GM21737 (cell line): ENCODE measurements at regions not wholly inside any gene's neighbourhood (a gene's known extent, or its start where the extent isn't known, plus 50 kb on each side); places are given as distances from the start of the nearest gene placed in this dataset.
"Not testable (repeated sequence)": the region's sequence is repeated elsewhere in the genome, so short reads cannot be mapped to it uniquely, and the experiment has no call there.

Source experiments
- ATAC-seq: cut with Tn5 transposase; IDR thresholded peaks from one replicate; pipeline ENCODE4 v1.9.1; 2021; ENCODE audit warnings: mild to moderate bottlenecking, moderate library complexity; ENCODE audit not compliant: unreplicated experiment

DNA sequence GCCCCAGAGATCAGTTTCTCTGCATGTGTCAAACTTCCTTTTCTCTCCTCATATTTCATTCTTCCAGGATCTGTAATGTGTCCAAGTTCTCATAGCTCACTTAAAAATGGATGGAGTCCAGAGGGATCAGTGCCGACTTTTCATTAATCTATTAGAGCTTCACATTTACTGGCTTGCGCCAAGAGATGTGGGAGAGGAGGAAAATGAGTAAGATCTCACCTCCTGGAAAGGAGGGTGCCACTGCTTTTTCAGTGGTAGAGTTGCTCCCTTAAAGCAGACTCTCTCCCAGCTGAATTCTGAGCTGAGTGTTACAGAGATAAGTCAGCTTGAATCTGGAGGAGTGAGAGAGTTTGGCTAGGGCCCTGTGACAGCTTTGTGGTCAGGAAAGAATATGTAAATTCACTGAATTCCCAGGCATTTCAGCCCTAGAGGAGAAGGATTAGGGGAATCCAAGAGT lies 175.9 kb downstream of the SOX4 start:
- ATAC-seq = no peak

DNA sequence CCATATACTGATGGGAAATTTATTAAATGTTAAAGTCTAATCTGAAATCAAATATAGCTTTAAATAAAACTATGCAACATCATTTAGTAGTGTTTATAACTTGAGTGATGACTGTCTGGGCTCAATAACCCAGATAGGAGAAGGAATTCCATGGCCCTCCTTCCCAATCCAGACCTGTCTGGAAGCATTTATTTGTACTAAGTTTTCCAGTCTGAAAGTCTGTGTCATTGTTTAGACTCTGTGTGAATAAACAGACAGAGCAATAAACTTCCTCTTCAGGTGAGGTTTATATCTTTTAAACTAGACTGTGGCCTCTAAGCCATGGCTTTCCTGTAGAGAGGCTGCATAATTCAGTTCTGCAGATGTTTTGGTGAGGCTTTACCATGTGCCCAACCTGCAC lies 176.4 kb downstream of the SOX4 start:
- no peak for ATAC-seq

DNA sequence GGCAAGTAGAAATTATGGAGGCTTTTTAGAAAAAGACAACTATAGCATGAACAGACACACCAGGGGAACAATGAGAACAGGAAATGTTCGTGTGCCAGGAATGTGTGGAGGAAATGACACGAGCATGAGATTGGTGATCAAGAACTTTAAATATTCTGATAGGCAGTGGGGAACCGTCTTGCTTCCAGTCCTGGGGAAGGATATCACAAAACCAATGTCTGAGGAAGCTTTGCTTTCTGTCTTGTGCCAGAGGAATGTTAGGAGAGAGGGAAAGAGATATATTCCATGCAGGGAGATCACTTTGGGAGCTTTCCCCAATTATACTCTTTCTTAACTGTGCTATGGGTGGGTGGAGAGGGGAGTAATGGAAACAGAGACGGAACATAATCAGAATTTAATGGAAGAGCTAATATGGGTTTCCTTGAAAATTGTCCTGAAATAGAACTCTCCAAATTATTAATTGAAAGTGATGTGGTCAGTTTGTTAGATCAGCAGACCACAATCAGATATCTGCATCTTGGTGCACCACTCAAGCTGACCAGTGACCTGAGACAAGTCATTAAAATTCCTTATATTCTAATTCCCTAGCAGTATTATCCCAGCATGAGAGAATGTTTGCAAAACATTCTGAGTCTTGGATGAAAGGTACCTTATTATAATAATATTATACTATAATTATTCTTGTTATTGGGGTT lies 178.2 kb downstream of the SOX4 start:
- no peak for ATAC-seq

DNA sequence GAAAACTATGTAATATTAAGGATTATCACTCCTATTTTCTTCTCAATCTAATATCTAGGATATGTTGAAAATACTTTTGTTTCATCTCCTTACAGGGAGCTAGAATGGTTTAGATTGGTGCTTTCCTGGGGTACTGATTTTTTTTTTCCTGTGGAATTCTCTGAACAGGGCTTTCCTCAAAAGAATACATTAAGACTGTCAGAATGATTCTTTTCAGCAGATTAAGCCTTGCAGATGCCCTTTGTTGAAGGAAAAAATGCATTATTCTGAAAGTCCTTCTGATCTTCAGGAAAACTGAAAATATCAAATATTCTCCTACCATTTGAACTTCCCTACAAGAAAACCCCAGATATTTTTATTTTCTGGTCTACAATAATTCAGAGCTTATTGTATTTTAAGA lies 178.9 kb downstream of the SOX4 start:
- ATAC-seq = no peak

DNA sequence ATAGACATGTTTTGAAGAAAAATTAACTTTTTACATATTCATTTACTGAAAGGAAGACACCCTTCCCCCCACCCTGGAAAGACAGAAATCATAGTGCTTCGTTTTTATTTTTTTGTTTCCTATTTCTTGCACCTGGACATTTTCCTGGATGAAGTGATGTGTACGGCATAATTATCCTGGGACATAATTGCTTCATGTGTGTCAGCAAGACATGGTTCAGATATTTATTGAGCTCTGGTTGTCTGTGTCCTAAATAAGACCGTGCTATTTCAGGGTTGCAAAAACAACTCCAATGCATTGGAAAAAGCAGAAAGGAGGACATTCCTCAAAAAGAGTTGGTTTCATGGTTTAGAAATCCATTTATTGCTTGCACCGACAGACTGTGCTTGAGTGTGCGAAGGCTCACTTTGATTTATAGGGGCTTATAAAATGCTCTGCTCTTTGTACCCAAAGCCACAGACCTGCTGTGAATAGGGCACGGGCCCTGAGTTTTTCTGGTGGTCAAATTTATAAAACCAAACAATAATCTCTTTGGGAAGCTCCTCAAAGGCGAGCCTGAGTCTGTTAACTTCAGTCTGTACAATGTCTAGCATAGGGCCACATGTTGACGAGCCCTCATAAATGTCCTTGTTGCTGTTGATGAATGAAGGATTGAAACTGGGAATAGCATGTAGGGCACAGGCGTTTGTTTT lies 179.5 kb downstream of the SOX4 start:
- no peak for ATAC-seq

DNA sequence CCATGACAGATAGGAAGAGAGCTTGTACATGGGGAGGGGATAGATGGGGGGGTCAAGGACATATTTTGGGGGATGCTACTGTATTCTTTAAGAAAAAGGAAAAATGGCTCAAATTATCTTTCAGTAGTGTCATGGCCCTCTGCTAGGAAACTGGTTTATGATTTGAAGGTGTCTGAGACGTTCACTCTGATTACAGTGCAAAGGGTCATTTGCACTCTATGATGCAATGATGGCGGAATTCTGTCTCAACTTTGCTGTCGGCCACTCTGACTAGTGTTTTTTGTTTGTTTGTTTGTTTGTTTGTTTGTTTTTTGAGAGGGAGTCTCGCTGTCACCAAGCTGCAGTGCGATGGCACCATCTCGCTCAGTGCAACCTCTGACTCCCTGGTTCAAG lies 180.0 kb downstream of the SOX4 start:
- ATAC-seq = no peak

DNA sequence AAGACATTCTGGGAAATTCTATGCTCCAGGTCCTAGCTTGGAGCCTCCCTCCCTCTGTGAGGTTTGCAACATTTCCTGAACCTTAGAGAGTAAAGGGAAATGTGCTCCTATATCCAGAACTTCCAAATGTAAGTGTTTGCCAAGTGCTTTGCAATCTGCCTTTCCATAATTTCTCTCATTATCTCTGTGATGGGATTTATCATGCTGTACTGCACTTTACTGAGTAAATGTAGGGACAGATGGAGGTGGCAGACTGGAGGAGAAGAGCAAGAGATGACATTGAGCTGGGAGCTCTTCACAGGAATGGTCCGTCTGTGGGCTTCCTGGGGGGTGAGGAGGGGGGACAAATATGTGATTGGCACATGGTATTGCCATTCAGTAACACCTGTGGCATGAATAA lies 184.3 kb downstream of the SOX4 start:
- ATAC-seq = no peak

DNA sequence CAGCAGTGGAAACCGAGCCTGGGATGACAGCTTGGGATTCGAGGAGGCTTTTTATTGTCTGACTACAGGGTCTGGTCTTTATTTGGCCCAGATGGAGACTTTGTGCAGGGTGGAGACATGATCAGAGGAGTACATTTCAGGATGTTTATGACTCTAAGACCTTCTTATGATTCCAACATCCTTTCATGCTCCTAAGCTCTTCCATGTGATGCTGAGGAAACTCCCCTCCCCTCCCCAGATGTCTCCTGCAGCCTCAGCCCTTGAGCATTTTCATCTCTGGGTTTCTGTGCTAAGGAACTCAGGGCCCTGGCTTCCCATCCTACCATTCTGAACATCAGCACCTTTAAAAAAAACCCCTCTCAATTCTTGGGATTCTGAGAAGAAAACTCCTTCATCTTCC lies 186.6 kb downstream of the SOX4 start:
- no peak for ATAC-seq

DNA sequence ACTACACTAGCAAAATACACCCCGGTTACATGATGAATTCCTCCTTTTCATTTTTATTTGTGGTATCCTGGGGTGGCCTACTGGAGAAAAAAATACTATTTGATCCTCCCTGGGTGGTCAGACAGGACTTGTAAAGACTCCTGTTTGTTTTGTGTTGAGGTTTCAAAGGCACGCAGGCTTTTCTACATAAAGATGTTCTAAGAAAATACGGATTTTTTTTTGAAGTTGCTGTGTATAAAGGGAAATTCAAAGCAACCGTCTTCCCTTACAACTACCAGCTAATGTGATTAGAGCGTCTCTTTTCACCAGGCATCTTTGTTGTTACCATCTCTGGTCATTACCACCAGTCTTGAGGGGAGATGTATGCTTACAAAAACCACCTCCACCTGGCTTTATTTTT lies 187.1 kb downstream of the SOX4 start:
- ATAC-seq = no peak

DNA sequence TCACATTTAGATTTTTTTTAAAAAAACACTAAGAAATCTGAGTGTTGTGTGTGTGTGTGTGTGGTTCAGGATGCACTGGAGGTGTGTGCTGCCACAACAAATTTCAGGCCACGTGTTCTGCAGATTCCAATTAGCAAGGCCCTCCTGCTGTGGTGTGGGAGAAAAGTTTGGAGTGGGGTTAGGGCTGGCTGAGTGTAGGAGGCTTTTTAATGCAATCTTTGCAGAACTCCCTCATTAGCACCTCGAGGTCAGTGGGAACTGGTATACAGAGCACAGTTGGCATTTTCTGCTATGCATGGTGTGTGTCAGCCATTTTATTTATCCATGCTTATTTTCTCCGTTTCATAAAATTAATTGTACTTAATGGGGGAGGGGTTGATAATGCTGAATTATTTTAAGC lies 187.6 kb downstream of the SOX4 start:
- ATAC-seq = no peak

DNA sequence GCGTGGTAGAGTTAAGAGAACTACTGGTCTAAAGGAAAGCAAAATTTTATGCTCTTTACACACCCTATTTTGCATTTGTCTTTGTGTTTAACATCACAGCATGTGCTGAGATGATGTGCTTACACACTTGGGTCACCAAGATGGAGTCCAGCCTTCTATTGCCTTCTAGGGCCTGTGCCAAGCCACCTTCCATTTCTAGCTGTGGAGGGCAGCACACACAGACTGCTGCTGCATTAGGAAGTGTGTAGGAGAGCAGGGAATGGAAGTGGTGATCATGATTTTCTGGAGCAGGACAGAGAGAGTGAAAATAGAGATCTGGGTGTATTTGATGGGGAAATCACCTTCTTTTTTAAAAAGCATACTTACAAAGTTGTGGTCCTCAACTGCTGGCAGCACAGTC lies 191.6 kb downstream of the SOX4 start:
- ATAC-seq = no peak

DNA sequence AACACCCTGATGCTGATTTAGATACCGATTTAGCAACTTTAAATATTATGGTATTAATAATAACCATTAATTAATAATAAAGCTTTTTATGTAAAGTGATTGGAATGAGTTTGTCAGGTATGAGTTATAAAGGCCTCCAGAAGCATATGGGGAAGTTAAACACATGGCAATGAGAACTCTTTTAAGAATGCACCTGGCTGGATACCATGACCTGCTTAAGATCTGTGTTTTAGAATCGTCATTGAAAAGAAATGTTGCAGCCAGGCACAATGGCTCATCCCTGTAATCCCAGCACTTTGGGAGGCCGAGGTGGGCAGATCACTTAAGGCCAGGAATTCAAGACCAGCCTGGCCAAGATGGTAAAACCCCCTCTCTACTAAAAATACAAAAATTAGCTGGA lies 197.5 kb downstream of the SOX4 start:
- no peak for ATAC-seq

DNA sequence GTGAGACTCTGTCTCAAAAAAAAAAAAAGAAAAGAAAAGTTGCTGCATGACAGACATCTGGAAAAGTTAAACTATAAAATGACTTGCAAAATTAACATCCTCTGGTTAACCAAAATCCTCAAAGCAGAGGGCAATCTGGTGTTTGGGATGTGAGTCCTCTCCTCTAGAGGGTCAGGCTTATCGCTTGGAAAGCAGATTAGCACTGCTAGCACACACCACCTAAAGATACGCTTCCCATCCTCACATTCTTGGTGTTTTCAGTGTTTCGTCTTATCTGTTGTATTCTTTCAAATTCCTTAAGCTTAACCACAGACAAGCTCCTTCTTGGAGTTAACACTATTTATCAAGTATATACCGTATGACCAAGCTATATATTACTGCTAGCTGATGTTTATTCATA lies 198.0 kb downstream of the SOX4 start:
- no peak for ATAC-seq

DNA sequence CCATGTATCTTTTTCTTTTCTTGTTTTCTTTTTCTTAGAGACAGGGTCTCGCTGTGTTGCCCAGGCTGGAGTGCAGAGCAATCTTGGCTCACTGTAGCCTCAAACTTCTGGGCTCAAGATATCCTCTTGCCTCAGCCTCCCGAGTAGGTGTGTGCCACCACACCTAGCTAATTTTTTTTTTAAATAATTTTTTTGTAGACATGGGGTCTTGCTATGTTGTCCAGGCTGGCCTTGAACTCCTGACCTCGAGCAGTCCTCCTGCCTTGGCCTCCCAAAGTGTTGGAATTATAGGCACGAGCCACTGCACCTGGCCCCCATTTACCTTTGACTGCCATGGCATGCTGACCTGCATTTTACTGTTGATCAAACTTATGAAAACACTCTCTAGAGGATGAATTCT lies 198.6 kb downstream of the SOX4 start:
- no peak for ATAC-seq

DNA sequence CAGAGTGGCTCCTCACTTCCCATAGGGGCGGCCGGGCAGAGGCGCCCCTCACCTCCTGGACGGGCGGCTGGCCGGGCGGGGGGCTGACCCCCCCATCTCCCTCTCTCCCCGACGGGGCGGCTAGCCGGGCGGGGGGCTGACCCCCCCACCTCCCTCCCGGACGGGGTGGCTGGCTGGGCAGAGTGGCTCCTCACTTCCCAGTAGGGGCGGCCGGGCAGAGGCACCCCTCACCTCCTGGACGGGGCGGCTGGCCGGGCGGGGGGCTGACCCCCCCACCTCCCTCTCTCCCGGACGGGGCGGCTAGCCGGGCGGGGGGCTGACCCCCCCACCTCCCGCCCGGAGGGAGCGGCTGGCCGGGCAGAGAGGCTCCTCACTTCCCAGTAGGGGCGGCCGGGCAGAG lies 203.4 kb downstream of the SOX4 start:
- not testable (repeated sequence) for ATAC-seq

DNA sequence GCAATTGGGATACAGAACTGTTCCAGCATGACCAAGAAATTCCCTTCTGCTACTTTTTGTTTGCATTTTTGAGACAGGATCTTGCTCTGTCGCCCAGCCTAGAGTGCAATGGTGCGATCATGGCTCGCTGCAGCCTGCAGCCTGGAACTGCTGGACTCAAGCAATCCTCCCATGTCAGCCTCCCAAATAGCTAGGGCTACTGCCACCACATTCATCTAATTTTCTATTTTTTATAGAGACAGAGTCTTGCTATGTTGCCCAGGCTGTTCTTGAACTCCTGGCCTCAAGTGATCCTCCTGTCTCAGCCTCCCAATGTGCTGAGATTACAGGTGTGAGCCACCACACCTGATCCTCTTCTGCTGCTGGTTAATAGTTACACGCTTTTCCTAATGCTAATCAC lies 204.9 kb downstream of the SOX4 start:
- no peak for ATAC-seq

DNA sequence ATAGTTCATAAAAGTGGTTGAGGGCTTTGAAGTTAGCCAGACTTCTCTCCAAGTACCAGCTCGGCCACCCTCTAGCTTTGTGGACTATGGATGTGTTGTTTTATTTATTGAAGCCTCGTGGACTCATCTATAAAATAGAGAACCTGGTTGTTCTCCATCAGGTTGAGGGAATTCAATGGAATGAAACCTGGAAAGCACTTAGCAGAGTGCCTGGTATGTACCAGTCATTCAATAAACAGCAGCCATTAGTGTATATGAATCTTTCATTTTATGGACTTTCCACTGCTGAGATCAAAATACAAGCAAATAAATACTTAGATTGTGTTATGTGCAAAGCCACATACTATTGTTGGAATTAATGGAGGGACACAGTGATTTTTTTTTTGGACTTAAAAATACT lies 206.8 kb downstream of the SOX4 start:
- ATAC-seq = no peak

DNA sequence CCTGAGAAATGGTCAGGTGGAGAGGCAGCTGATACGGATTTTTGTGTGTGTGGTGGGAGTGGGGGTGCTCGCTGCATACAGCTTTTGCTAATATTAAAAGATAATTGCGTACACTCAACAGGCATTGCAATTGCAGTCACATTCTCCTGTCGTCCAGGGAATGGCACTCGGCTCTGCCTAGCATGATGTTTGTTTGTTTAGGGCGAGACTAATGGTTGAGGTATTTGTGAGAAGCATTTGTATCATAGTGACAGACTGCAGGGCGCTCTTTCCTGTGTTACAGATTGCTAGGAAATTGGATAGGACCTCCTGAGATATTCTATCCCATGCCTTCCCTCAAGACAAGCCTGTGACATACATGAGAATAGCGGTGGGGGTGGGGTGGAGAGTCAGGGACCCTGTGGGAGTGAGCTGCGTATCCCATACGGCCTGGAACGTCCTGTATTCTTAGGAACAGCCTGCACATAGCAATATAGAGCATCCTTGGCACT lies 207.4 kb downstream of the SOX4 start:
- no peak for ATAC-seq

DNA sequence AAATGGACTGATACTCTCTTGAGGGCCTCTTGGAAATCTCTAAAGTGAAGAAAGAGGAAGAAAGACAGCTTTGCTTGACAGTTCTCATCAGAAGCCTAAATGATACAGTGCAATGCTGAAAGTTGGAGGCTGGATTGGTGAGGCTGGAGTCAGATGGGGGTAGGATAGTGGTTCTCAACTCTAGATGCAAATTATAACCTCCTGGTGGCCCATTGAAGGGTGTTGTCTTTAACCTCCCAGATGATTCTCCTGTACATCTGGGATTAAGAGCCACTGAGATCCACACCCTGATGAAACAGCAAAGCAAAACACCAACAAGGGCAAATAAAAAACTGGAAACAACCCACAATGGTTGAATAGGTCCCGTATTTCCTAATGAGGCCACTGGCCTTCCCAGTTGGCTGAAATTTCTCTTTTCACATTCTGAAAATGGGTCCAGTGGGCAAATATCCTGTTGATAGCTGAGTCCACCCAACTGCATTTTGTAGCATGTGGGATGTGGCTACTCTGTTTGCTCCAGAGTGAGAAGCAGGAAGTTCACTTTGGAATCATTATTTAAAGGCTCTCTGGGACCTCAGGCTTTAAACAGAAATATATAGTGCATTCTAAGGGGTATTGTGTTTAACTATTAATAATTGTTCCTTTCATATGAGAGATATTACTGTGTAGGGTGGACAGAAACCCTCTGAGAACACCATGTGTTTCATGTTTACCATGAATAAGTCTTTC lies 208.1 kb downstream of the SOX4 start:
- no peak for ATAC-seq

DNA sequence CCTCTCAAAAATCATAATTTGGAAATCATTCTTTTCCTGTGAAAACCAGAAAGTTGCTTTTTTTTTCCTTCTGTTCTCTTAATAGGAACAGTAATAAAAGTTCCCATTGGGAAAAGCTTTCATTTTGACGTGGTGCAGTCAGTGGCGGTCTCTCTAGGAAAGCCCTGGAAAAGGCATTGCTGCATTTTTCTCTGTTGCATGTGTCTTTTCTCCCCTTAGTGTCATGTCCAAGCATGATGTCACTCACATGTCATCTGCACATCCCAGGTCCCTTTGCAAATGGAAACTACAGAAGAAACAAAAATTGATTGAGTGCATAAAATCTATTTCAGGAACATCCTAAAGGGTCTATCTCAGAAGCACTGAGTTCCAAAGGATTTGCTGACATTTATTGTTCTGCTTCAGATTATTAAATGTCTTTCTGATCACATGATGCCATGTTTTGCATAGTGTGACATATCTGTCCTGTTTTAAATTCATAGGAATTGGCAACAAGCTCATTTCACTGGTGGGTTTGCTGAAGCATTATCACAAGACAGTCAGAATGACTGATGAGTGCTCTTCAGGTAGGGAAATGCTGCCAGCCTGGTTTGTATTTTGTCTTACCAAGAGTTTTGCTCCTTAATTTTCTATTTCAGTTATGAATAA lies 208.7 kb downstream of the SOX4 start:
- ATAC-seq = no peak

DNA sequence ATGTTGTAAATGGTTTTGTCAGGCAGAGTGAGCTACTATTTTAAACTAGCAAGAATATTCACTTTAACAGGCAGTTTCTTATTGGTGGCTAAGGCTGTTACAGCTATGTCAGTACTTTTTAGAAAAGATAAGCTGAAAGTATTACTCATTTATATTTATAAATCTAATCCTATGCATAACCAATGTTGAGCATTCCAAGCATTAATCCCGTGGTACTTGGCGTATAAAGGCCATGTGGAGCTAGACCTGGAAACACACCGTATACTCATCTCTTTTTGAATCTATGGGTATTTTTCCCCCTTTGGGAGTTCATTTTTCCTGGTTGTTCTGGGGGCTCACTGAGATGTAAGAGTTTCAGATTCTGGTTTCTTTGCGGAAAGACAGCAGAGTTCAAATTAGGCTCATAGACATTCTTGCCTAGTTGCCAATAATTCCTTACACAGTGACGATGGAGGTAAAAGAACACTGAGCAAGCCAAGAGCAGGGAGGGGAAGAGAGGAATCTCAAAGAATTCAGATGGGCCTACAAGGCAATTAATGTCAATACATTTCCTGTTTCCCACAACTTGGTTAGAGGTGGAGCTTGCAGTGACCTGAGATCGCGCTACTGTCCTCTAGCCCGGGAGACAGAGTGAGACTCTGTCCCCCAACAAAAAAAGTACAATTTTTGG lies 211.5 kb downstream of the SOX4 start:
- ATAC-seq = no peak
